ENCODE measurements at regions not wholly inside any gene's neighbourhood (a gene's known extent, or its start where the extent isn't known, plus 50 kb on each side); places are given as distances from the start of the nearest gene placed in this dataset.

DNA sequence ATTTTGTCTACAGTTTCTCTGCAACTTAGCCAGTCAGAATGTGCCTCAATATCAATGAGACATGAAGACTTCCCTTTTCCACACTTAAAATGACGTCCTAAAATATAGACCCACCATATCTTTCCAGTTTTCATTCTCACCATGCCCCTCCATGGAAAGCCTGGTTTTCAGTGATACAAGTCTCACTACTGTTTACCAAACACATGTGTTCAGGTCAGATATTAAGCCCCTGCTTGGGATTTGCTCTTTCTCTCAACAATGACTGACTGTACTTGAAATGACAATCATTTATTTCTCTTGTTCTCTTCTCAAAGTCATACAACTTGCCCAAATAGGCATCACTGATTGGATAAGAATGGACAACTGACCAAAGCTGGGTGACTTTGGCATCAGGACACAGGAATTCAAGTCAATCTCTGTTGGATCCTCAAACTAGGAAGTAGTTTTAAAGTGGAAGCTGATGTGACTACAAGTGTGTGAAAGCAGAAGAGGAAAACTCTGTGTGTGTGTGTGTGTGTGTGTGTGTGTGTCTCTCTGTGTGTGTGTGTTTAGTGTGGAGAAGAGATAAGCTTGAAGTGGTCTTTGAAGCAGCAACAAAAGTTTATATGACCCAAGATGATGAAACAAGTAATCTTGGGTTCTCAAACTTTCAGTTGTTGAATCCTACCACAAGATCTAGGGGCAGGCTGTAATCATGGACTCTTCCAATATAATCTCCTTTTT lies 217.4 kb upstream of the FGF13 start:
- TF ChIP-seq, protein P1, sequence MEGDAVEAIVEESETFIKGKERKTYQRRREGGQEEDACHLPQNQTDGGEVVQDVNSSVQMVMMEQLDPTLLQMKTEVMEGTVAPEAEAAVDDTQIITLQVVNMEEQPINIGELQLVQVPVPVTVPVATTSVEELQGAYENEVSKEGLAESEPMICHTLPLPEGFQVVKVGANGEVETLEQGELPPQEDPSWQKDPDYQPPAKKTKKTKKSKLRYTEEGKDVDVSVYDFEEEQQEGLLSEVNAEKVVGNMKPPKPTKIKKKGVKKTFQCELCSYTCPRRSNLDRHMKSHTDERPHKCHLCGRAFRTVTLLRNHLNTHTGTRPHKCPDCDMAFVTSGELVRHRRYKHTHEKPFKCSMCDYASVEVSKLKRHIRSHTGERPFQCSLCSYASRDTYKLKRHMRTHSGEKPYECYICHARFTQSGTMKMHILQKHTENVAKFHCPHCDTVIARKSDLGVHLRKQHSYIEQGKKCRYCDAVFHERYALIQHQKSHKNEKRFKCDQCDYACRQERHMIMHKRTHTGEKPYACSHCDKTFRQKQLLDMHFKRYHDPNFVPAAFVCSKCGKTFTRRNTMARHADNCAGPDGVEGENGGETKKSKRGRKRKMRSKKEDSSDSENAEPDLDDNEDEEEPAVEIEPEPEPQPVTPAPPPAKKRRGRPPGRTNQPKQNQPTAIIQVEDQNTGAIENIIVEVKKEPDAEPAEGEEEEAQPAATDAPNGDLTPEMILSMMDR (conservative IDR thresholded peaks at IDR 0.05): no peak
- TF ChIP-seq EZH2 (IDR thresholded peaks at IDR 0.05; ENCODE audit: low read depth): no peak
- Histone ChIP-seq H3K79me2 (ENCODE audit: low read depth) (no peaks in the 10 kb centered on the region), H3K9me2 (ENCODE audit: insufficient read depth) (no peaks in the 10 kb centered on the region), H3F3A (ENCODE audit: insufficient read depth, low read depth) (peaks cover 8% of the 10 kb centered on the region; the same call in 1 of the 2 replicates), H3K36me3 (ENCODE audit: low read depth) (no peaks in the 10 kb centered on the region), H3K4me3 (no peak overlapping the region), H3K4me1 (replicated peaks; ENCODE audit: insufficient read depth) (peaks cover 15% of the 10 kb centered on the region), H2AFZ (no peak overlapping the region), H3K27ac (no peak overlapping the region), H3K9me3 (ENCODE audit: insufficient read depth, low read depth) (no peaks in the 10 kb centered on the region), H4K20me1 (ENCODE audit: insufficient read depth) (no peaks in the 10 kb centered on the region), H3K27me3 (ENCODE audit: insufficient read depth, low read depth) (no peaks in the 10 kb centered on the region), H3K4me2 (no peak overlapping the region)
- no TSS peak for BruUV-seq (replicated peaks)
- CTCF ChIA-PET: no interaction called here
- POLR2A ChIA-PET (ENCODE audit: unreplicated experiment): no interaction called here
- no peak for DNase-seq
- intact Hi-C loops (cut with micrococcal nuclease; ENCODE audit: unreplicated experiment): no loop called here

DNA sequence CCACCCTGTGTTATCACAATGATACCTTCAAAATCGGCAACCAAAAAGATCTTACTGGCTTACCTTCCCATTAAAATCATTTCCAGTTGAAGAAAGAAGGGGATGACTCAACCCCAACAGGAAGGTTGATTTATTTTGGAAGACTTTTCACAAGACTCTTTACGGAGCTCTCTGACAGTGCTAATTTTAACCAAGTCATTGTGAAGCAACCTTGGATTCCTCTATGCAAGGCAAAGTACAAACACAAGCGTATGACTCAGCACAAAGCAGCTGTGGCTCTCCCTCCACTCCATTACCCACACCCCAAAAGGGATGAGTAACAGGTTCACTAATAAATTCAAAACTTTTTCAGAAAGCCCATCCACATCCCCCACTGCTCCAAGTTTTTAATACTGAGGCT lies 213.8 kb upstream of the FGF13 start:
- H3K4me1 ChIP-seq (replicated peaks; ENCODE audit: insufficient read depth): peaks cover 15% of the 10 kb centered on the region
- intact Hi-C loops (cut with micrococcal nuclease; ENCODE audit: unreplicated experiment): no loop called here
- H2AFZ ChIP-seq: no peak overlapping the region
- H4K20me1 ChIP-seq (ENCODE audit: insufficient read depth): no peaks in the 10 kb centered on the region
- H3K79me2 ChIP-seq (ENCODE audit: low read depth): no peaks in the 10 kb centered on the region
- BruUV-seq (replicated peaks): no TSS peak
- H3K36me3 ChIP-seq (ENCODE audit: low read depth): no peaks in the 10 kb centered on the region
- ChIA-PET POLR2A (ENCODE audit: unreplicated experiment) (interaction anchor here (0.5 to 0.6 kb wide), 2 partner anchors 31 to 92 kb away, joined by 3 read pairs; no protein-coding TSS in a partner anchor), CTCF (no interaction called here)
- H3K9me2 ChIP-seq (ENCODE audit: insufficient read depth): no peaks in the 10 kb centered on the region
- TF ChIP-seq, protein P1 (conservative IDR thresholded peaks at IDR 0.05): no peak
- no peak for TF ChIP-seq EZH2 (IDR thresholded peaks at IDR 0.05; ENCODE audit: low read depth)
- H3K4me2 ChIP-seq: peak overlapping the region; percentile 51
- DNase-seq: peak; percentile 17 to 69
- peaks cover 8% of the 10 kb centered on the region; the same call in 1 of the 2 replicates for H3F3A ChIP-seq (ENCODE audit: insufficient read depth, low read depth)
- H3K27me3 ChIP-seq (ENCODE audit: insufficient read depth, low read depth): no peaks in the 10 kb centered on the region
- no peaks in the 10 kb centered on the region for H3K9me3 ChIP-seq (ENCODE audit: insufficient read depth, low read depth)
- peak overlapping the region; percentile 62 for H3K27ac ChIP-seq
- H3K4me3 ChIP-seq: no peak overlapping the region

DNA sequence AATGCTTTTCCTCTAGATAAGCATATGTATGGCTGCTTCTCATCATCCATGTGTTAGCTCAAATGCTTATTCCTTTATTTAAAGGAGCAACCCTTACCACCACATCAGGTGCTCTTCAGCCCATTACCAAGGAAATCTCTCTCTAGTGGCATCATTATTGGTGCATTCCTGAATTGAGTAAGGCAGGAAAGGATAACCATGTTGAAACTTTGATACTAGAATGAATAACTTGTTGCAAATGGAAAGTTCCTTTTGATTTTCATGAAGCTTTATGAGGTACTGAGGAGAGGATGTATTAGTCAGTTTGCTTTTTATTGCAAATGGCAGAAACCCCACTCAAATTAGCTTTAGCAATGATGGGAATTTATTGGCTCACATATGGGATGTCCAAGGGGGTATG lies 212.3 kb upstream of the FGF13 start:
- Histone ChIP-seq H3K27me3 (ENCODE audit: insufficient read depth, low read depth) (no peaks in the 10 kb centered on the region), H3K9me2 (ENCODE audit: insufficient read depth) (no peaks in the 10 kb centered on the region), H4K20me1 (ENCODE audit: insufficient read depth) (no peaks in the 10 kb centered on the region), H3K79me2 (ENCODE audit: low read depth) (no peaks in the 10 kb centered on the region), H3K27ac (no peak overlapping the region), H2AFZ (no peak overlapping the region), H3K4me3 (no peak overlapping the region), H3K4me2 (no peak overlapping the region), H3F3A (ENCODE audit: insufficient read depth, low read depth) (peaks cover 8% of the 10 kb centered on the region; the same call in 1 of the 2 replicates), H3K4me1 (replicated peaks; ENCODE audit: insufficient read depth) (peaks cover 15% of the 10 kb centered on the region), H3K36me3 (ENCODE audit: low read depth) (no peaks in the 10 kb centered on the region), H3K9me3 (ENCODE audit: insufficient read depth, low read depth) (no peaks in the 10 kb centered on the region)
- ChIA-PET POLR2A (ENCODE audit: unreplicated experiment) (no interaction called here), CTCF (no interaction called here)
- intact Hi-C loops (cut with micrococcal nuclease; ENCODE audit: unreplicated experiment): no loop called here
- no TSS peak for BruUV-seq (replicated peaks)
- TF ChIP-seq EZH2 (IDR thresholded peaks at IDR 0.05; ENCODE audit: low read depth): no peak
- TF ChIP-seq, protein P1 (conservative IDR thresholded peaks at IDR 0.05): no peak
- DNase-seq: no peak
